ENCODE measurements at regions not wholly inside any gene's neighbourhood (a gene's known extent, or its start where the extent isn't known, plus 50 kb on each side); places are given as distances from the start of the nearest gene placed in this dataset.
A peak's percentile ranks its signal among the peaks of the same experiment; 100 is the strongest.

GRCh38 chr4:149145803-149146202 is 669.8 kb downstream of the IQCM start:
- Histone ChIP-seq H3K27ac (ENCODE audit: low read depth, low read length) (no peak overlapping the region), H3K36me3 (ENCODE audit: insufficient read depth, low read length) (no peaks in the 10 kb centered on the region)
- TF ChIP-seq, protein P1, sequence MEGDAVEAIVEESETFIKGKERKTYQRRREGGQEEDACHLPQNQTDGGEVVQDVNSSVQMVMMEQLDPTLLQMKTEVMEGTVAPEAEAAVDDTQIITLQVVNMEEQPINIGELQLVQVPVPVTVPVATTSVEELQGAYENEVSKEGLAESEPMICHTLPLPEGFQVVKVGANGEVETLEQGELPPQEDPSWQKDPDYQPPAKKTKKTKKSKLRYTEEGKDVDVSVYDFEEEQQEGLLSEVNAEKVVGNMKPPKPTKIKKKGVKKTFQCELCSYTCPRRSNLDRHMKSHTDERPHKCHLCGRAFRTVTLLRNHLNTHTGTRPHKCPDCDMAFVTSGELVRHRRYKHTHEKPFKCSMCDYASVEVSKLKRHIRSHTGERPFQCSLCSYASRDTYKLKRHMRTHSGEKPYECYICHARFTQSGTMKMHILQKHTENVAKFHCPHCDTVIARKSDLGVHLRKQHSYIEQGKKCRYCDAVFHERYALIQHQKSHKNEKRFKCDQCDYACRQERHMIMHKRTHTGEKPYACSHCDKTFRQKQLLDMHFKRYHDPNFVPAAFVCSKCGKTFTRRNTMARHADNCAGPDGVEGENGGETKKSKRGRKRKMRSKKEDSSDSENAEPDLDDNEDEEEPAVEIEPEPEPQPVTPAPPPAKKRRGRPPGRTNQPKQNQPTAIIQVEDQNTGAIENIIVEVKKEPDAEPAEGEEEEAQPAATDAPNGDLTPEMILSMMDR (IDR thresholded peaks at IDR 0.05; ENCODE audit: extremely low read depth, low read depth, low read length): no peak

GRCh38 chr4:149144060-149144459 is 671.6 kb downstream of the IQCM start:
- H3K27me3 ChIP-seq (ENCODE audit: insufficient read depth, low read length): no peaks in the 10 kb centered on the region
- no peak overlapping the region for H3K27ac ChIP-seq (ENCODE audit: low read depth, low read length)

More at GRCh38 chr4:149145803-149146202, 669.8 kb downstream of the IQCM start:
- H3K79me2 ChIP-seq (ENCODE audit: insufficient read depth, low read length): no peaks in the 10 kb centered on the region
- H4K20me1 ChIP-seq (ENCODE audit: insufficient read depth, low read length): no peaks in the 10 kb centered on the region
- H3K4me1 ChIP-seq (ENCODE audit: insufficient read depth, low read length): peaks cover 3% of the 10 kb centered on the region
- H2AFZ ChIP-seq (ENCODE audit: low read length): peak overlapping the region; percentile 56
- H3K4me2 ChIP-seq (ENCODE audit: insufficient read depth, low read length): peak overlapping the region; percentile 20
- H3K9me3 ChIP-seq (ENCODE audit: low read depth, low read length): no peaks in the 10 kb centered on the region
- DNase-seq (ENCODE audit: insufficient read length, low spot score, missing footprints): no peak
- H3K27me3 ChIP-seq (ENCODE audit: insufficient read depth, low read length): no peaks in the 10 kb centered on the region
- H3K4me3 ChIP-seq (ENCODE audit: insufficient read depth, low read length): no peak overlapping the region

GRCh38 chr4:149141391-149141790 is 674.3 kb downstream of the IQCM start:
- Histone ChIP-seq H3K27ac (ENCODE audit: low read depth, low read length) (no peak overlapping the region), H4K20me1 (ENCODE audit: insufficient read depth, low read length) (no peaks in the 10 kb centered on the region), H3K79me2 (ENCODE audit: insufficient read depth, low read length) (no peaks in the 10 kb centered on the region), H2AFZ (ENCODE audit: low read length) (no peak overlapping the region), H3K27me3 (ENCODE audit: insufficient read depth, low read length) (no peaks in the 10 kb centered on the region), H3K4me3 (ENCODE audit: insufficient read depth, low read length) (no peak overlapping the region), H3K4me1 (ENCODE audit: insufficient read depth, low read length) (peaks cover 3% of the 10 kb centered on the region), H3K36me3 (ENCODE audit: insufficient read depth, low read length) (no peaks in the 10 kb centered on the region), H3K9me3 (ENCODE audit: low read depth, low read length) (no peaks in the 10 kb centered on the region), H3K4me2 (ENCODE audit: insufficient read depth, low read length) (no peak overlapping the region)
- DNase-seq (ENCODE audit: insufficient read length, low spot score, missing footprints): no peak
- TF ChIP-seq, protein P1 (IDR thresholded peaks at IDR 0.05; ENCODE audit: extremely low read depth, low read depth, low read length): no peak

More at GRCh38 chr4:149144060-149144459, 671.6 kb downstream of the IQCM start:
- Histone ChIP-seq H2AFZ (ENCODE audit: low read length) (no peak overlapping the region), H3K4me3 (ENCODE audit: insufficient read depth, low read length) (no peak overlapping the region), H3K36me3 (ENCODE audit: insufficient read depth, low read length) (no peaks in the 10 kb centered on the region), H4K20me1 (ENCODE audit: insufficient read depth, low read length) (no peaks in the 10 kb centered on the region), H3K4me1 (ENCODE audit: insufficient read depth, low read length) (peaks cover 3% of the 10 kb centered on the region), H3K9me3 (ENCODE audit: low read depth, low read length) (no peaks in the 10 kb centered on the region), H3K4me2 (ENCODE audit: insufficient read depth, low read length) (no peak overlapping the region), H3K79me2 (ENCODE audit: insufficient read depth, low read length) (no peaks in the 10 kb centered on the region)
- DNase-seq (ENCODE audit: insufficient read length, low spot score, missing footprints): no peak
- TF ChIP-seq, protein P1 (IDR thresholded peaks at IDR 0.05; ENCODE audit: extremely low read depth, low read depth, low read length): no peak

DNA sequence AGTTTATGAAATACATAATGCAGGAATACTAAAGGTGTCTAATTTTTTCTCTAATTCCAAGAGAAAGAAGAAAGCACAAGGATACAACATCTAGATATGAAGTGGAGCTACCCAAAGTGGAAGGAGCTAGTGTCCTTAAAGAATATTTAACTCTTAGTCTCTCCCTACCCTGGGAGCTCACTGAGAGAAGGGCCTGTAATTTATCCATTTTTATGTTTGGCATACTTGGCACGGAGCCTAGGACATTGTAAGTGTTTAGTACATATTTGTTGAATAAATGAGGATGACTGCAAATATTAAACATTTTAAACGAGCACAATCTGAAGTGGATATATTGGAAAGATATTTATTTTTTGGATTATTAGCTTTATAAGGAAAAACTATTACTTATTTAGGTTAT is 674.8 kb downstream of the IQCM start:
- no peak overlapping the region for H3K4me2 ChIP-seq (ENCODE audit: insufficient read depth, low read length)
- DNase-seq (ENCODE audit: insufficient read length, low spot score, missing footprints): no peak
- H2AFZ ChIP-seq (ENCODE audit: low read length): peak overlapping the region; percentile 30
- H3K4me3 ChIP-seq (ENCODE audit: insufficient read depth, low read length): no peak overlapping the region
- TF ChIP-seq, protein P1 (IDR thresholded peaks at IDR 0.05; ENCODE audit: extremely low read depth, low read depth, low read length): no peak
- no peaks in the 10 kb centered on the region for H3K9me3 ChIP-seq (ENCODE audit: low read depth, low read length)
- H3K36me3 ChIP-seq (ENCODE audit: insufficient read depth, low read length): no peaks in the 10 kb centered on the region
- H3K27me3 ChIP-seq (ENCODE audit: insufficient read depth, low read length): no peaks in the 10 kb centered on the region
- peaks cover 3% of the 10 kb centered on the region for H3K4me1 ChIP-seq (ENCODE audit: insufficient read depth, low read length)
- H3K27ac ChIP-seq (ENCODE audit: low read depth, low read length): no peak overlapping the region
- H3K79me2 ChIP-seq (ENCODE audit: insufficient read depth, low read length): no peaks in the 10 kb centered on the region
- H4K20me1 ChIP-seq (ENCODE audit: insufficient read depth, low read length): no peaks in the 10 kb centered on the region
